GM23248 (cell line): ENCODE measurements at regions not wholly inside any gene's neighbourhood (a gene's known extent, or its start where the extent isn't known, plus 50 kb on each side); places are given as distances from the start of the nearest gene placed in this dataset.

Experiments
- DNase-seq: peaks from one replicate; pipeline ENCODE4 v3.0.0-alpha.2; 2015
- H2AFZ ChIP-seq: fragments of 200-600 bp; sonication (generic); 2 replicates; pipeline ENCODE4 v1.6.1; 2016; ENCODE audit warnings: antibody characterized with exemption
- H3F3A ChIP-seq: fragments of 200-600 bp; sonication (generic); 2 replicates; pipeline ENCODE4 v1.6.1; 2016; ENCODE audit warnings: mild to moderate bottlenecking, antibody characterized with exemption, mixed run types; ENCODE audit not compliant: insufficient read depth
- H3K27ac ChIP-seq: fragments of 200-600 bp; sonication (generic); 2 replicates; pipeline ENCODE4 v1.5.1; 2016; ENCODE audit warnings: mild to moderate bottlenecking
- H3K27me3 ChIP-seq: fragments of 200-600 bp; sonication (generic); replicated peaks from 2 replicates; pipeline ENCODE4 v1.6.1; 2016; ENCODE audit warnings: mild to moderate bottlenecking; ENCODE audit not compliant: insufficient read depth
- H3K36me3 ChIP-seq: fragments of 200-600 bp; sonication (generic); 2 replicates; pipeline ENCODE4 v1.6.1; 2016; ENCODE audit warnings: low read depth, mild to moderate bottlenecking
- H3K4me1 ChIP-seq: fragments of 200-600 bp; sonication (generic); 2 replicates; pipeline ENCODE4 v1.6.1; 2016; ENCODE audit warnings: mild to moderate bottlenecking; ENCODE audit not compliant: insufficient read depth
- H3K4me2 ChIP-seq: fragments of 200-600 bp; sonication (generic); one replicate; pipeline ENCODE4 v1.6.1; 2016; ENCODE audit warnings: mild to moderate bottlenecking; ENCODE audit not compliant: unreplicated experiment
- H3K4me3 ChIP-seq: fragments of 200-600 bp; sonication (generic); 2 replicates; pipeline ENCODE4 v1.5.1; 2016; ENCODE audit warnings: mild to moderate bottlenecking
- H3K79me2 ChIP-seq: fragments of 200-600 bp; sonication (generic); 2 replicates; pipeline ENCODE4 v1.6.1; 2016; ENCODE audit warnings: mild to moderate bottlenecking; ENCODE audit not compliant: insufficient read depth
- H3K9ac ChIP-seq: fragments of 200-600 bp; sonication (generic); 2 replicates; pipeline ENCODE4 v1.6.1; 2016; ENCODE audit warnings: mild to moderate bottlenecking
- H3K9me2 ChIP-seq: fragments of 200-600 bp; sonication (generic); 2 replicates; pipeline ENCODE4 v1.6.1; 2016; ENCODE audit warnings: mixed run types, mild to moderate bottlenecking, moderate library complexity; ENCODE audit not compliant: insufficient read depth
- H3K9me3 ChIP-seq: fragments of 200-600 bp; sonication (generic); one replicate; pipeline ENCODE4 v1.6.1; 2017; ENCODE audit warnings: low read depth
- H4K20me1 ChIP-seq: fragments of 200-600 bp; sonication (generic); 2 replicates; pipeline ENCODE4 v1.6.0; 2016; ENCODE audit not compliant: insufficient read depth
- EZH2 ChIP-seq: fragments of 200-600 bp; sonication (generic); IDR thresholded peaks from 2 replicates; pipeline ENCODE4 v1.6.1; 2018; ENCODE audit warnings: antibody characterized with exemption, mild to moderate bottlenecking; ENCODE audit not compliant: insufficient read depth, poor library complexity, severe bottlenecking
- EZH2phosphoT487 ChIP-seq: fragments of 200-600 bp; sonication (generic); IDR thresholded peaks from 2 replicates; pipeline ENCODE4 v1.6.1; 2018; ENCODE audit warnings: antibody characterized with exemption, moderate library complexity, mild to moderate bottlenecking, low read depth; ENCODE audit not compliant: insufficient read depth
- WGBS, 2 experiments: methylation state at CpG; one replicate each; pipeline ENCODE4 v1.1.6; 2015 to 2017; ENCODE audit warnings: low lambda C conversion rate in 2 of 2, low coverage in 1 of 2; ENCODE audit errors: missing lambda C conversion rate in 2 of 2; 5-methylcytosine and 5-hydroxymethylcytosine counted together
- in situ Hi-C: fragments of 300-500 bp; cut with MboI; formaldehyde crosslinking; loops from 2 replicates; pipeline ENCODE4 v1.15.0; 2020

DNA sequence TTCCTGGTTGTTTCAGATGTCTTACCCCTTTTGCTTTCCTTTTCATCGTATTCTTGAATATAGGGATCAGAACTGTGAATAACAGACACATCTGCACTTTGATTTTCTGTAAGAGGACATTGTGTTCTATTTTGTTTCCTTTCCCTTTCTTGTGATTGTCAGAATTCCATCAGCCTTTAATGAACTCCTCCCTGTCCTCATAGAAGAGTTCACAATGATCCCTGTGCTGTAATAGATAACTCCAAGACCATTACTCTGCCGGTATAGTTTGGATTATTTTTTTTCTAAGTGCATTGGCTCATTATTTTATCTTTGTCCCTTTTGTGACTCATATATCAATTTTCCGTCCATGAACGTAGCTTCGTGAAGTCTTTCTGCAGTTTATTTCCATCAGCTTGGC, 59.7 kb upstream of the PRDM8 start:
- 36 to 47% methylated on average over 5 of the region's 5 CpGs for WGBS, 2 experiments
- H3K4me1 ChIP-seq = peaks cover 18% of the 10 kb centered on the region

DNA sequence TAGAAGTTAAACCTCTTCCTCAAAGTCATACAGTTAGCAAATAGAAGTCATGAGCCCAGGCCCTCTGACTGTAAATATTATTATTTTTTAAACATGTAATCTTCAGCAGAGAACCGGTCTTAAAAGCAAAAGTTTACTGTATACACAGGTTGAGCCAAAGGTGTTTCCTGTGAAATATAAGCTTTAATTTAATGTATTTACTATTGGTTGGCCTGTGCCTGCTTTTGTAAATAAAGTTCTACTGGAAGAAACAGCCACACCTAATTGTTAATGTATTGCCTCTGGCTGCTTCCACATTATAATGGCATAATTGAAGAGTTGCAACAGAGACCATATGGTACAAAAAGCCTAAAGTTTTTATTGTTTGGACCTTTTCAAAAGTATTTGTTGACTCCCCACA, 61.0 kb upstream of the PRDM8 start:
- no peaks in the 10 kb centered on the region for H3K9me2 ChIP-seq
- H3K4me2 ChIP-seq = no peak overlapping the region
- H3K27me3 ChIP-seq = no peaks in the 10 kb centered on the region
- H3K9me3 ChIP-seq = no peaks in the 10 kb centered on the region
- DNase-seq = no peak
- no peaks in the 10 kb centered on the region for H3K79me2 ChIP-seq
- no peak overlapping the region for H3K9ac ChIP-seq
- no peak overlapping the region for H3K4me3 ChIP-seq
- H3K36me3 ChIP-seq = no peaks in the 10 kb centered on the region
- no peaks in the 10 kb centered on the region for H4K20me1 ChIP-seq
- no peak overlapping the region for H3K27ac ChIP-seq
- 100% methylated on average over 1 of the region's 1 CpG for whole genome bisulfite sequencing, 2 experiments
- H3F3A ChIP-seq = peaks cover 18% of the 10 kb centered on the region; the same call in 1 of the 2 replicates
- in situ Hi-C loops = no loop called here
- peaks cover 12% of the 10 kb centered on the region for H3K4me1 ChIP-seq
- H2AFZ ChIP-seq = no peak overlapping the region
- TF ChIP-seq EZH2phosphoT487 (no peak), EZH2 (no peak)

More for the DNA sequence above, 59.7 kb upstream of the PRDM8 start:
- no peak for TF ChIP-seq EZH2phosphoT487
- no peak for TF ChIP-seq EZH2
- Histone ChIP-seq H3K9ac (no peak overlapping the region), H3F3A (peaks cover 18% of the 10 kb centered on the region; the same call in 1 of the 2 replicates), H3K9me3 (no peaks in the 10 kb centered on the region), H4K20me1 (no peaks in the 10 kb centered on the region), H3K4me2 (no peak overlapping the region), H2AFZ (peak overlapping the region; percentile 32), H3K27me3 (no peaks in the 10 kb centered on the region), H3K4me3 (no peak overlapping the region), H3K27ac (no peak overlapping the region), H3K9me2 (no peaks in the 10 kb centered on the region), H3K79me2 (no peaks in the 10 kb centered on the region), H3K36me3 (no peaks in the 10 kb centered on the region)
- in situ Hi-C loops = no loop called here
- no peak for DNase-seq

DNA sequence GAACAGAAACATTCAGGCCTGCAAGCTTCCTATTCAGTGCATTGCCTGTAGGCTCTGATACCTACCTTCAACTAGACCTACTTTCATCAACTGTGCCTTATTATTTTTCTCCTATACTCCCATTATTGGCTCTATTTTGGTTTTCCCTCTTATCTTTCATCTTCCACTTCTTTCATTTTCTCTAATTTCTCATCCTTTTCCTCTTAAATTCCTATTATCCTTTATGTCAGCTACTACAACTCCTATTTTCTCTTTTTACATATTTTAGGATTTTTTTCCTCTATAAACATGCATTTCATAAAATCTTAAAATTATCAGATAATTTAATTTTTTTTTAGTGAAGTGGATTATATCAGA, 61.6 kb upstream of the PRDM8 start:
- H3K9me2 ChIP-seq = no peaks in the 10 kb centered on the region
- H3K4me3 ChIP-seq = no peak overlapping the region
- TF ChIP-seq EZH2 = no peak
- H3K4me1 ChIP-seq = peaks cover 12% of the 10 kb centered on the region
- no peak overlapping the region for H3K27ac ChIP-seq
- no peaks in the 10 kb centered on the region for H3K27me3 ChIP-seq
- peaks cover 18% of the 10 kb centered on the region; the same call in 1 of the 2 replicates for H3F3A ChIP-seq
- no peaks in the 10 kb centered on the region for H3K36me3 ChIP-seq
- no peak overlapping the region for H2AFZ ChIP-seq
- no peak overlapping the region for H3K4me2 ChIP-seq
- H3K79me2 ChIP-seq = no peaks in the 10 kb centered on the region
- H3K9ac ChIP-seq = no peak overlapping the region
- DNase-seq = no peak
- in situ Hi-C loops = no loop called here
- H3K9me3 ChIP-seq = no peaks in the 10 kb centered on the region
- no peaks in the 10 kb centered on the region for H4K20me1 ChIP-seq

DNA sequence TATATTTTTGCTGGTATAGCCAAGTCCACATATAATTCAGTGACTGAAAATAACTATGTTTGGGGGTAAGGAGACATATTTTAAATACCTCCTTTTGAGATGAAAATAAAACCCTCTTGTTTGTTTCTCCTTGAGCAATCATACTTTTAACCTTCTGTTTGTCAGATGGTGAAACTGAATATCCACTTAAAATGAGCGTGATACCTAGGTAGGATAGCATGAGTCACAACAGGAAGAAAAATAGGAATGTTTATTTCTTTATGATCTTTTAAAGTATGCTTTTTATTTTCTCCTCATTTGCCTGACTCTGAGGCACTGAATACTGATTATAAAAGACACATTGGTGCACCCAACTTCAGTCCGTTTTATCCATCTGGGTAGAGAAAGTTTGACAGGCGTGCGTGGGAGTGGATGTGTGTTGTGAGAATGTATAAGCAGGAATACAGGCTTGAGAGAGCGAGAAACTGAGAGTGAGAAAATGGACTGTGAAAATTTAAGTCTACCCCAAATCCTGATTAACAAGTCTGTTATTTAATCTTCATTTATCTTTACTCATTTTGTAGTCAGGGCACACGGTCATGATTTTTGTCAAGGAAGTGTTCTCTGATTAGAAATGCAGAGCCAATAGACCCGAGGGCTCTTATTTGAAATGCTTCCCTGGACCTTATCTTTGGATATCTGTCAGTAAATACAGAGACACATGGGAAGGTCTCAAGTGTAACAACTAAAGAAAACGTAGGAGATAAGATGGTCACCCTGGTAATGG, 62.1 kb upstream of the ANTXR2 start:
- H3K4me3 ChIP-seq = no peak overlapping the region
- no peak overlapping the region for H3K9ac ChIP-seq
- H2AFZ ChIP-seq = no peak overlapping the region
- no peaks in the 10 kb centered on the region for H3K27me3 ChIP-seq
- H3K9me3 ChIP-seq = no peaks in the 10 kb centered on the region
- WGBS, 2 experiments = 93 to 99% methylated on average over 8 of the region's 8 CpGs
- no peak overlapping the region for H3K27ac ChIP-seq
- no peak for DNase-seq
- no peaks in the 10 kb centered on the region for H3K9me2 ChIP-seq
- in situ Hi-C loops = no loop called here
- H3K4me1 ChIP-seq = peaks cover 12% of the 10 kb centered on the region
- no peaks in the 10 kb centered on the region for H3K79me2 ChIP-seq
- no peak overlapping the region for H3K4me2 ChIP-seq
- TF ChIP-seq EZH2phosphoT487 = no peak
- H3K36me3 ChIP-seq = no peaks in the 10 kb centered on the region
- no peaks in the 10 kb centered on the region for H4K20me1 ChIP-seq
- peaks cover 18% of the 10 kb centered on the region; the same call in 1 of the 2 replicates for H3F3A ChIP-seq
